Mammary epithelial cell (primary cell): ENCODE measurements at regions not wholly inside any gene's neighbourhood (a gene's known extent, or its start where the extent isn't known, plus 50 kb on each side); places are given as distances from the start of the nearest gene placed in this dataset.

Experiments
- CTCF ChIP-seq, 2 donors: IDR thresholded peaks in 1 of 2; conservative IDR thresholded peaks in 1 of 2; 2 replicates each; pipeline ENCODE4 v1.5.1; 2011 to 2012; ENCODE audit warnings: inconsistent platforms in 2 of 2, low read length in 2 of 2, mild to moderate bottlenecking in 2 of 2, control low read depth in 1 of 2, low read depth in 1 of 2; ENCODE audit not compliant: insufficient read depth in 1 of 2; ENCODE audit errors: extremely low read depth in 1 of 2
- EZH2 ChIP-seq: IDR thresholded peaks from 2 replicates; pipeline ENCODE4 v1.6.1; 2012; ENCODE audit warnings: low read length, inconsistent platforms, borderline replicate concordance

- no peak for TF ChIP-seq CTCF (conservative IDR thresholded peaks at IDR 0.05 in 1 of 2, IDR thresholded peaks at IDR 0.05 in 1 of 2; ENCODE audit: extremely low read depth in 1 of 2, insufficient read depth in 1 of 2, low read depth in 1 of 2, low read length in 2 of 2)
- TF ChIP-seq EZH2: no peak
Observed at GRCh38 chr1:196102826-196103225, 505.4 kb downstream of the KCNT2 start.
